ENCODE measurements at regions not wholly inside any gene's neighbourhood (a gene's known extent, or its start where the extent isn't known, plus 50 kb on each side); places are given as distances from the start of the nearest gene placed in this dataset.

DNA sequence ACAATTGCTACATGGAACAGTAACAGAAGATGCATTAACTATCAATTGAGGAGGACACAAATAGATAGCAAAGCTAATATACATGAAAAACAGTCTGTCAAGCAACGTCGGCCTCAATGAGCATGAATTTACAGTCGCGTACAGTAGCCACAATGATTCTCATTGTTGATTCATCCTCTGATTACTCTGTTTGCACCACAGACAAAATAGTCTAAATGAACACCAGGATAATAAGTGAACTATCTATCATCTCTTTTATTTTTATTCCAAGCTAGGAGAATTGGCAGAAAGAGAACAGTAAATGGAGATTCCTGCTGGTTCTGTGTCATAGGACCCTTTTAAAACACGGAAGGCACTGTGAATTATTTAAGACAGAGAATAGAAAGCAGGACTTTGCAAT, 108.5 kb downstream of the EVX1 start:
- TF ChIP-seq CTCF (IDR thresholded peaks at IDR 0.05) (no peak), POLR2A (IDR thresholded peaks at IDR 0.05) (no peak), EP300 (IDR thresholded peaks at IDR 0.05) (no peak), POLR2AphosphoS5 (IDR thresholded peaks at IDR 0.05) (no peak)

Data from upper lobe of left lung (tissue), 4 donors.